ENCODE measurements at regions not wholly inside any gene's neighbourhood (a gene's known extent, or its start where the extent isn't known, plus 50 kb on each side); places are given as distances from the start of the nearest gene placed in this dataset.

- Histone ChIP-seq H3K27me3 (ENCODE audit: insufficient read depth, poor library complexity, severe bottlenecking) (no peaks in the 10 kb centered on the region), H3K4me3 (replicated peaks; ENCODE audit: insufficient read depth, low read length) (no peak overlapping the region), H3K27ac (replicated peaks) (no peak overlapping the region)
- no peak for DNase-seq (ENCODE audit: low read depth in 1 of 2, low spot score in 1 of 2)
- TF ChIP-seq GABPA (IDR thresholded peaks at IDR 0.05; ENCODE audit: low read depth), result no peak
- TF ChIP-seq REST (IDR thresholded peaks at IDR 0.05; ENCODE audit: insufficient replicate concordance, low read depth), result no peak
- TF ChIP-seq POLR2AphosphoS5 (IDR thresholded peaks at IDR 0.05; ENCODE audit: low read depth), result no peak
- TF ChIP-seq SPI1 (IDR thresholded peaks at IDR 0.05; ENCODE audit: borderline replicate concordance, low read depth), result no peak
- no peak for TF ChIP-seq CTCF (IDR thresholded peaks at IDR 0.05; ENCODE audit: insufficient read depth, low read length)
These were observed 496.4 kb upstream of the LRRC4C start for GRCh38 chr11:41955635-41956400.

- no peak overlapping the region for H3K27ac ChIP-seq (replicated peaks)
- H3K4me3 ChIP-seq (replicated peaks; ENCODE audit: insufficient read depth, low read length), result no peak overlapping the region
- DNase-seq (ENCODE audit: low read depth in 1 of 2, low spot score in 1 of 2), result no peak
- H3K27me3 ChIP-seq (ENCODE audit: insufficient read depth, poor library complexity, severe bottlenecking), result no peaks in the 10 kb centered on the region
- TF ChIP-seq REST (IDR thresholded peaks at IDR 0.05; ENCODE audit: insufficient replicate concordance, low read depth) (no peak), CTCF (IDR thresholded peaks at IDR 0.05; ENCODE audit: insufficient read depth, low read length) (no peak), POLR2AphosphoS5 (IDR thresholded peaks at IDR 0.05; ENCODE audit: low read depth) (no peak), SPI1 (IDR thresholded peaks at IDR 0.05; ENCODE audit: borderline replicate concordance, low read depth) (no peak), GABPA (IDR thresholded peaks at IDR 0.05; ENCODE audit: low read depth) (no peak)
These were observed 504.0 kb upstream of the LRRC4C start for GRCh38 chr11:41963406-41963805.

- Histone ChIP-seq H3K27ac (replicated peaks) (no peak overlapping the region), H3K27me3 (ENCODE audit: insufficient read depth, poor library complexity, severe bottlenecking) (no peaks in the 10 kb centered on the region), H3K4me3 (replicated peaks; ENCODE audit: insufficient read depth, low read length) (no peak overlapping the region)
- no peak for DNase-seq (ENCODE audit: low read depth in 1 of 2, low spot score in 1 of 2)
- TF ChIP-seq GABPA (IDR thresholded peaks at IDR 0.05; ENCODE audit: low read depth) (no peak), SPI1 (IDR thresholded peaks at IDR 0.05; ENCODE audit: borderline replicate concordance, low read depth) (no peak), POLR2AphosphoS5 (IDR thresholded peaks at IDR 0.05; ENCODE audit: low read depth) (no peak), REST (IDR thresholded peaks at IDR 0.05; ENCODE audit: insufficient replicate concordance, low read depth) (no peak), CTCF (IDR thresholded peaks at IDR 0.05; ENCODE audit: insufficient read depth, low read length) (no peak)
These were observed 511.2 kb upstream of the LRRC4C start for GRCh38 chr11:41970681-41971080.
